Sigmoid colon (tissue), 6 donors: ENCODE measurements at regions not wholly inside any gene's neighbourhood (a gene's known extent, or its start where the extent isn't known, plus 50 kb on each side); places are given as distances from the start of the nearest gene placed in this dataset.
"Not testable (repeated sequence)": the region's sequence is repeated elsewhere in the genome, so short reads cannot be mapped to it uniquely, and the experiment has no call there.

Experiments
- DNase-seq: peaks from one replicate; pipeline ENCODE4 v3.0.0-alpha.2; 2019
- H3K27ac ChIP-seq, 4 donors: fragments of 200-600 bp; sonication (generic); one replicate each; pipeline ENCODE4 v1.5.1; 2016 to 2019; ENCODE audit warnings: mild to moderate bottlenecking in 1 of 4
- H3K27me3 ChIP-seq, 3 donors: fragments of 200-600 bp; sonication (generic); one replicate each; pipeline ENCODE4 v1.5.1; 2019; ENCODE audit warnings: mild to moderate bottlenecking in 1 of 3
- H3K36me3 ChIP-seq, 4 donors: fragments of 200-600 bp; sonication (generic); one replicate each; pipeline ENCODE4 v1.5.1; 2016 to 2019
- H3K4me1 ChIP-seq, 4 donors: fragments of 200-600 bp; sonication (generic); one replicate each; pipeline ENCODE4 v1.5.1; 2017 to 2019
- H3K4me3 ChIP-seq, 4 donors: fragments of 200-600 bp; sonication (generic); one replicate each; pipeline ENCODE4 v1.5.1; 2017 to 2019; ENCODE audit warnings: mild to moderate bottlenecking in 2 of 4, moderate library complexity in 1 of 4
- H3K9me3 ChIP-seq, 4 donors: fragments of 200-600 bp in 3 of 4; sonication (generic) in 3 of 4; one replicate each; pipeline versions ENCODE4 v1.5.1 to v1.6.1; 2013 to 2019
- CTCF ChIP-seq, 4 experiments: fragments of 450-650 bp in 3 of 4; fragments of 200-600 bp in 1 of 4; IDR thresholded peaks; one replicate each; pipeline ENCODE4 v1.5.1; 2016 to 2019; ENCODE audit warnings: antibody characterized with exemption in 4 of 4, mild to moderate bottlenecking in 3 of 4, moderate library complexity in 2 of 4
- EP300 ChIP-seq, 4 donors: sonication (generic); formaldehyde crosslinking; IDR thresholded peaks; one replicate each; pipeline ENCODE4 v1.6.1; 2017; ENCODE audit warnings: antibody characterized with exemption in 4 of 4
- POLR2A ChIP-seq, 2 donors: fragments of 450-650 bp; IDR thresholded peaks; one replicate each; pipeline ENCODE4 v1.6.1; 2016; ENCODE audit warnings: antibody characterized with exemption in 2 of 2, mild to moderate bottlenecking in 2 of 2, moderate library complexity in 2 of 2
- POLR2AphosphoS5 ChIP-seq, 4 donors: sonication (generic); formaldehyde crosslinking; IDR thresholded peaks; one replicate each; pipeline ENCODE4 v1.6.1; 2017; ENCODE audit warnings: antibody characterized with exemption in 4 of 4
- WGBS, 2 donors: extraction: QIAGEN DNeasy Blood & Tissue Kit; methylation state at CpG; one replicate each; pipeline ENCODE4 v1.1.7; 2013; 5-methylcytosine and 5-hydroxymethylcytosine counted together
- intact Hi-C: fragments of 100-400 bp; cut with DNase I; formaldehyde crosslinking; loops from one replicate; pipeline ENCODE4 v1.15.1; 2023
- donor health status: healthy with polysubstance abuse.
- donor health status: healthy.

GRCh38 chr7:80026766-80027165 is 107.9 kb upstream of the GNAI1 start:
- Histone ChIP-seq H3K27me3 (no peaks in the 10 kb centered on the region), H3K4me1 (no peaks in the 10 kb centered on the region), H3K27ac (no peak overlapping the region), H3K9me3 (peaks cover 0 to 4% (median 0%) of the 10 kb centered on the region in 4 donors), H3K36me3 (no peaks in the 10 kb centered on the region), H3K4me3 (no peak overlapping the region)
- TF ChIP-seq EP300 (IDR thresholded peaks at IDR 0.05) = no peak
- TF ChIP-seq POLR2AphosphoS5 (IDR thresholded peaks at IDR 0.05) = no peak
- no peak for TF ChIP-seq POLR2A (IDR thresholded peaks at IDR 0.05)
- no peak for TF ChIP-seq CTCF (IDR thresholded peaks at IDR 0.05)
- intact Hi-C loops = no loop called here
- no peak for DNase-seq
- WGBS, 2 donors = 85 to 89% methylated on average over 4 of the region's 4 CpGs

- 46 to 65% methylated on average over 5 of the region's 5 CpGs for WGBS, 2 donors
- H3K4me1 ChIP-seq, H3K4me3 ChIP-seq, H3K27ac ChIP-seq, H3K36me3 ChIP-seq, DNase-seq, intact Hi-C loops, H3K27me3 ChIP-seq, H3K9me3 ChIP-seq: not testable (repeated sequence)
Measured at GRCh38 chr7:80020277-80020676, 114.4 kb upstream of the GNAI1 start.

GRCh38 chr7:80019809-80020207 is 114.8 kb upstream of the GNAI1 start:
- H3K27ac ChIP-seq, H3K36me3 ChIP-seq, H3K4me1 ChIP-seq, H3K27me3 ChIP-seq, H3K4me3 ChIP-seq, intact Hi-C loops, H3K9me3 ChIP-seq, DNase-seq: not testable (repeated sequence)
- WGBS, 2 donors = 81 to 87% methylated on average over 4 of the region's 4 CpGs

- Histone ChIP-seq H3K4me1 (no peaks in the 10 kb centered on the region), H3K9me3 (peaks cover 0 to 4% (median 0%) of the 10 kb centered on the region in 4 donors), H3K27me3 (no peaks in the 10 kb centered on the region), H3K27ac (no peak overlapping the region), H3K36me3 (no peaks in the 10 kb centered on the region), H3K4me3 (no peak overlapping the region)
- TF ChIP-seq CTCF (IDR thresholded peaks at IDR 0.05) = peak; percentile 4 to 71 (median 40)
- no peak for TF ChIP-seq EP300 (IDR thresholded peaks at IDR 0.05)
- WGBS, 2 donors = 34 to 38% methylated on average over 9 of the region's 9 CpGs
- intact Hi-C loops = no loop called here
- DNase-seq = no peak
Measured at GRCh38 chr7:80018941-80019808, 115.5 kb upstream of the GNAI1 start.

- TF ChIP-seq EP300 (IDR thresholded peaks at IDR 0.05) (no peak), POLR2A (IDR thresholded peaks at IDR 0.05) (no peak), CTCF (IDR thresholded peaks at IDR 0.05) (no peak), POLR2AphosphoS5 (IDR thresholded peaks at IDR 0.05) (no peak)
- intact Hi-C loops = no loop called here
- WGBS, 2 donors = 73 to 75% methylated on average over 2 of the region's 2 CpGs
Measured at GRCh38 chr7:80017101-80017698, 117.4 kb upstream of the GNAI1 start.

More at GRCh38 chr7:80017101-80017698, 117.4 kb upstream of the GNAI1 start:
- Histone ChIP-seq H3K9me3 (no peaks in the 10 kb centered on the region), H3K27ac (no peak overlapping the region), H3K4me3 (no peak overlapping the region), H3K4me1 (no peaks in the 10 kb centered on the region), H3K36me3 (no peaks in the 10 kb centered on the region), H3K27me3 (no peaks in the 10 kb centered on the region)
- DNase-seq = no peak
